ENCODE measurements at regions not wholly inside any gene's neighbourhood (a gene's known extent, or its start where the extent isn't known, plus 50 kb on each side); places are given as distances from the start of the nearest gene placed in this dataset.

GRCh38 chr15:61687651-61688050 lies 372.6 kb downstream of the VPS13C start:
- Histone ChIP-seq H3K9me3 (no peaks in the 10 kb centered on the region), H3K36me3 (no peaks in the 10 kb centered on the region), H3K4me3 (no peak overlapping the region), H3K27ac (no peak overlapping the region), H3K4me1 (no peaks in the 10 kb centered on the region), H3K27me3 (no peaks in the 10 kb centered on the region)
- intact Hi-C loops (cut with DNase I; ENCODE audit: low total_unique reads) (no loop called here), in situ Hi-C loops (cut with MboI; ENCODE audit: low pct_ligation_motif_present in 1 of 4, low pct_unique_long_range_greater_than_20kb in 1 of 4, low sequenced_read_pairs in 3 of 4) (no loop called here)
- TF ChIP-seq EP300 (IDR thresholded peaks at IDR 0.05; ENCODE audit: low read depth) (no peak), POLR2AphosphoS5 (IDR thresholded peaks at IDR 0.05) (no peak), POLR2A (IDR thresholded peaks at IDR 0.05) (no peak), CTCF (IDR thresholded peaks at IDR 0.05) (no peak)
- DNase-seq = no peak

DNA sequence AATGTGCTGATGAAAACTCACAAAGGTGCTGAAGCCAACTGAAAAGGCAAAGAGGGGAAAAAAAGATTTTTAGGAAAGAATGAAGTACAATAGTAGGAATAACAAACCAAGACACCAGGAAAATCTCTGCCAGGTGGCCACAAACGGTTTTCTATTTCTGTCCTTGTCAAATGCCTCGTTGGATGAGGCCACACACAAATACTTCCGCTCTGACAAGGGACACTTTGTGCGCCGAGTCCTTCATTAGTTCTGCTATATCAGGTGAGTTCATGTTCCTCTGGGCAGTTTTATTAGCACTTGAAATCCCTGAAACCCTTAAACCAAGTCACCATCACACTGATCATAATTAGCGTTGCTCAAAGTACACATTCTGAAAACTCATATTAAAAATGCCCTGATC lies 373.1 kb downstream of the VPS13C start:
- Histone ChIP-seq H3K9me3 (no peaks in the 10 kb centered on the region), H3K36me3 (no peaks in the 10 kb centered on the region), H3K4me3 (no peak overlapping the region), H3K4me1 (no peaks in the 10 kb centered on the region), H3K27ac (no peak overlapping the region), H3K27me3 (no peaks in the 10 kb centered on the region)
- 65 to 72% methylated on average over 6 of the region's 6 CpGs for WGBS, 2 donors (ENCODE audit: low coverage in 1 of 2)
- intact Hi-C loops (cut with DNase I; ENCODE audit: low total_unique reads) (no loop called here), in situ Hi-C loops (cut with MboI; ENCODE audit: low pct_ligation_motif_present in 1 of 4, low pct_unique_long_range_greater_than_20kb in 1 of 4, low sequenced_read_pairs in 3 of 4) (no loop called here)
- no peak for DNase-seq
- TF ChIP-seq CTCF (IDR thresholded peaks at IDR 0.05) (no peak), POLR2AphosphoS5 (IDR thresholded peaks at IDR 0.05) (no peak), POLR2A (IDR thresholded peaks at IDR 0.05) (no peak), EP300 (IDR thresholded peaks at IDR 0.05; ENCODE audit: low read depth) (no peak)

GRCh38 chr15:61685971-61686370 lies 374.3 kb downstream of the VPS13C start:
- Histone ChIP-seq H3K27me3 (no peaks in the 10 kb centered on the region), H3K36me3 (no peaks in the 10 kb centered on the region), H3K9me3 (no peaks in the 10 kb centered on the region), H3K4me1 (no peaks in the 10 kb centered on the region), H3K4me3 (no peak overlapping the region), H3K27ac (no peak overlapping the region)
- intact Hi-C loops (cut with DNase I; ENCODE audit: low total_unique reads) (no loop called here), in situ Hi-C loops (cut with MboI; ENCODE audit: low pct_ligation_motif_present in 1 of 4, low pct_unique_long_range_greater_than_20kb in 1 of 4, low sequenced_read_pairs in 3 of 4) (no loop called here)
- no peak for DNase-seq
- no peak for TF ChIP-seq POLR2A (IDR thresholded peaks at IDR 0.05)
- no peak for TF ChIP-seq POLR2AphosphoS5 (IDR thresholded peaks at IDR 0.05)
- TF ChIP-seq EP300 (IDR thresholded peaks at IDR 0.05; ENCODE audit: low read depth) = no peak
- 91 to 100% methylated on average over 1 to 2 of the region's 2 CpGs for WGBS, 2 donors (ENCODE audit: low coverage in 1 of 2)

DNA sequence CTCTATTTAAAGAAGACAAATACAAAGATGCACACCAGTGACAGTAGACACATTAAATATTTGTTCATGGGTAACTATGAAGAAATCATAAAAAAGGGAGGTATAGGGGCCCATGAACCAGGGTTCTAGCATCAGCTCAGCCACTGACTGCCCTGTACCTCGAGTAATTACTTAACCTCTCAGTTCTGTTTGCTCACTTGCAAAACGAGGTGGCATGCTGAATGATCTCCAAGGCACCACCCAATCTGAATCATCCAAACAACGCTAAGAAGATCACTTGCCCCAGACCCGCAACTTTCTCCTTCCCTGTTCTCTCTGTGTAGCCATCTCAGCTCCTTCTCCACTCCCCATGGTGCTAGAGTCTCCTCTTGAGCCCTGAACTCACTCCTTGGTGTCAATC lies 374.7 kb downstream of the VPS13C start:
- Histone ChIP-seq H3K27ac (no peak overlapping the region), H3K27me3 (no peaks in the 10 kb centered on the region), H3K4me1 (no peaks in the 10 kb centered on the region), H3K9me3 (no peaks in the 10 kb centered on the region), H3K36me3 (no peaks in the 10 kb centered on the region), H3K4me3 (no peak overlapping the region)
- no peak for TF ChIP-seq CTCF (IDR thresholded peaks at IDR 0.05)
- no peak for TF ChIP-seq POLR2AphosphoS5 (IDR thresholded peaks at IDR 0.05)
- no peak for TF ChIP-seq POLR2A (IDR thresholded peaks at IDR 0.05)
- no peak for TF ChIP-seq EP300 (IDR thresholded peaks at IDR 0.05; ENCODE audit: low read depth)
- intact Hi-C loops (cut with DNase I; ENCODE audit: low total_unique reads) (no loop called here), in situ Hi-C loops (cut with MboI; ENCODE audit: low pct_ligation_motif_present in 1 of 4, low pct_unique_long_range_greater_than_20kb in 1 of 4, low sequenced_read_pairs in 3 of 4) (no loop called here)
- no peak for DNase-seq
- 51 to 54% methylated on average over 4 of the region's 4 CpGs for WGBS, 2 donors (ENCODE audit: low coverage in 1 of 2)

DNA sequence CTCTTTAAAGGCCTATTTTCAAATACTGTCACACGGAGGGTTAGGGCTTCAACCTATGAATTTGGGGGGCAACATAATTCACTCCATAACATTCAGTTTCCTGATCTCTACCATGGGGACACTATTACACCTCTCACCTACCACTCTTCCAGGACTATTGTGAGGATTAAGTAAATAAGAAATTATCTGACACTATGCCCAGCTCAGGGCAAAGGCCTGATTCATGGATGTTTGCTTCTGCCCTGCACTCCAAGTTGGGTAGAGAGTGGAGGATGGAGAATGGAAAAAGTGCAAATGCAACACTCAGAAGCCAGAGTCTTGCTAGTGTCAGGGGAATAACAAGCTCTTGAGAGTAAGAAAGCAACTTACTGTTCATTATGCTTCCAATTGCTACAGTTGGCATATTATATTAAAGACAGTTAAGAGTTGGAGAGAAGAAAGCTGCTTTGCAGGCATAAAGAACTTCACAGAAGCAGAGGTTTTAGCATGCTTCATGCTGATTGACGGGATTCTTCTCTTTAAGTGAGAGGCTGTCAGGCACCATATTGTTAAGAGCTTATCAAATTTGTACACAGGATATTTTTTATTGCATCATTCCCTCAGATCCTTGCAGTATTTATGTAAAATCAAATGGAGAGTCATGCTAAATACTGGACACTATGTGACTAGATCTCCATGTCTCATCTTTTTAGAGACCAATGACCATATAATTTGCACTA lies 375.3 kb downstream of the VPS13C start:
- no peak overlapping the region for H3K27ac ChIP-seq
- WGBS, 2 donors (ENCODE audit: low coverage in 1 of 2) = 70 to 78% methylated on average over 2 of the region's 2 CpGs
- H3K4me3 ChIP-seq = no peak overlapping the region
- intact Hi-C loops (cut with DNase I; ENCODE audit: low total_unique reads) = no loop called here
- H3K36me3 ChIP-seq = no peaks in the 10 kb centered on the region
- H3K9me3 ChIP-seq = no peaks in the 10 kb centered on the region
- H3K27me3 ChIP-seq = no peaks in the 10 kb centered on the region
- in situ Hi-C loops (cut with MboI; ENCODE audit: low pct_ligation_motif_present in 1 of 4, low pct_unique_long_range_greater_than_20kb in 1 of 4, low sequenced_read_pairs in 3 of 4) = no loop called here
- no peak for DNase-seq
- TF ChIP-seq POLR2A (IDR thresholded peaks at IDR 0.05) (no peak), EP300 (IDR thresholded peaks at IDR 0.05; ENCODE audit: low read depth) (no peak), CTCF (IDR thresholded peaks at IDR 0.05) (no peak), POLR2AphosphoS5 (IDR thresholded peaks at IDR 0.05) (no peak)
- no peaks in the 10 kb centered on the region for H3K4me1 ChIP-seq
